ENCODE measurements at regions not wholly inside any gene's neighbourhood (a gene's known extent, or its start where the extent isn't known, plus 50 kb on each side); places are given as distances from the start of the nearest gene placed in this dataset.

GRCh38 chr16:51683882-51684281, 532.8 kb upstream of the SALL1 start:
- H3K27ac Mint-ChIP-seq (ENCODE audit: low read depth), result no peak overlapping the region
- no peaks in the 10 kb centered on the region for H3K27me3 Mint-ChIP-seq
- no peak overlapping the region for H3K4me3 Mint-ChIP-seq
- H3K4me1 Mint-ChIP-seq, result no peaks in the 10 kb centered on the region
- no peaks in the 10 kb centered on the region for H3K36me3 Mint-ChIP-seq (ENCODE audit: insufficient read depth)
- no peak for ATAC-seq (replicated peaks; ENCODE audit: extremely low read depth, poor library complexity, severe bottlenecking)
- H3K9me3 Mint-ChIP-seq, result peaks cover 7% of the 10 kb centered on the region
- DNase-seq (ENCODE audit: low spot score in 2 of 2), result no peak

GRCh38 chr16:51682905-51683304, 531.8 kb upstream of the SALL1 start:
- Mint-ChIP-seq H3K27me3 (no peaks in the 10 kb centered on the region), H3K4me3 (no peak overlapping the region), H3K9me3 (peaks cover 7% of the 10 kb centered on the region), H3K27ac (ENCODE audit: low read depth) (no peak overlapping the region), H3K4me1 (no peaks in the 10 kb centered on the region), H3K36me3 (ENCODE audit: insufficient read depth) (no peaks in the 10 kb centered on the region)
- ATAC-seq (replicated peaks; ENCODE audit: extremely low read depth, poor library complexity, severe bottlenecking) (no peak), DNase-seq (ENCODE audit: low spot score in 2 of 2) (no peak)

GRCh38 chr16:51674615-51675014, 523.5 kb upstream of the SALL1 start:
- Mint-ChIP-seq H3K4me1 (no peaks in the 10 kb centered on the region), H3K27me3 (no peaks in the 10 kb centered on the region)

GRCh38 chr16:51670527-51670926, 519.5 kb upstream of the SALL1 start:
- Mint-ChIP-seq H3K36me3 (ENCODE audit: insufficient read depth) (peaks cover 2% of the 10 kb centered on the region), H3K4me1 (no peaks in the 10 kb centered on the region), H3K9me3 (no peaks in the 10 kb centered on the region), H3K27ac (ENCODE audit: low read depth) (no peak overlapping the region), H3K27me3 (no peaks in the 10 kb centered on the region), H3K4me3 (no peak overlapping the region)
- DNase-seq (ENCODE audit: low spot score in 2 of 2) (no peak), ATAC-seq (replicated peaks; ENCODE audit: extremely low read depth, poor library complexity, severe bottlenecking) (no peak)

More at GRCh38 chr16:51674615-51675014, 523.5 kb upstream of the SALL1 start:
- no peak overlapping the region for H3K27ac Mint-ChIP-seq (ENCODE audit: low read depth)
- H3K4me3 Mint-ChIP-seq, result no peak overlapping the region
- ATAC-seq (replicated peaks; ENCODE audit: extremely low read depth, poor library complexity, severe bottlenecking), result no peak
- H3K36me3 Mint-ChIP-seq (ENCODE audit: insufficient read depth), result peaks cover 2% of the 10 kb centered on the region
- peaks cover 13% of the 10 kb centered on the region for H3K9me3 Mint-ChIP-seq
- no peak for DNase-seq (ENCODE audit: low spot score in 2 of 2)

- no peaks in the 10 kb centered on the region for H3K27me3 Mint-ChIP-seq
- H3K9me3 Mint-ChIP-seq, result no peaks in the 10 kb centered on the region
- no peaks in the 10 kb centered on the region for H3K36me3 Mint-ChIP-seq (ENCODE audit: insufficient read depth)
- H3K27ac Mint-ChIP-seq (ENCODE audit: low read depth), result no peak overlapping the region
- no peak for ATAC-seq (replicated peaks; ENCODE audit: extremely low read depth, poor library complexity, severe bottlenecking)
- no peak overlapping the region for H3K4me3 Mint-ChIP-seq
- no peak for DNase-seq (ENCODE audit: low spot score in 2 of 2)
- no peaks in the 10 kb centered on the region for H3K4me1 Mint-ChIP-seq
Measured at GRCh38 chr16:51666821-51667220, 515.8 kb upstream of the SALL1 start.

GRCh38 chr16:51666074-51666473, 515.0 kb upstream of the SALL1 start:
- no peak for ATAC-seq (replicated peaks; ENCODE audit: extremely low read depth, poor library complexity, severe bottlenecking)
- H3K36me3 Mint-ChIP-seq (ENCODE audit: insufficient read depth), result no peaks in the 10 kb centered on the region
- no peaks in the 10 kb centered on the region for H3K4me1 Mint-ChIP-seq
- H3K9me3 Mint-ChIP-seq, result no peaks in the 10 kb centered on the region
- H3K27me3 Mint-ChIP-seq, result no peaks in the 10 kb centered on the region
- H3K4me3 Mint-ChIP-seq, result no peak overlapping the region
- no peak overlapping the region for H3K27ac Mint-ChIP-seq (ENCODE audit: low read depth)
- no peak for DNase-seq (ENCODE audit: low spot score in 2 of 2)

- Mint-ChIP-seq H3K9me3 (no peaks in the 10 kb centered on the region), H3K27me3 (no peaks in the 10 kb centered on the region), H3K4me1 (no peaks in the 10 kb centered on the region), H3K4me3 (no peak overlapping the region), H3K27ac (ENCODE audit: low read depth) (no peak overlapping the region), H3K36me3 (ENCODE audit: insufficient read depth) (no peaks in the 10 kb centered on the region)
- DNase-seq (ENCODE audit: low spot score in 2 of 2) (no peak), ATAC-seq (replicated peaks; ENCODE audit: extremely low read depth, poor library complexity, severe bottlenecking) (no peak)
Measured at GRCh38 chr16:51665436-51665998, 514.4 kb upstream of the SALL1 start.

GRCh38 chr16:51658531-51658930, 507.5 kb upstream of the SALL1 start:
- DNase-seq (ENCODE audit: low spot score in 2 of 2) (no peak), ATAC-seq (replicated peaks; ENCODE audit: extremely low read depth, poor library complexity, severe bottlenecking) (no peak)
- Mint-ChIP-seq H3K36me3 (ENCODE audit: insufficient read depth) (no peaks in the 10 kb centered on the region), H3K27me3 (no peaks in the 10 kb centered on the region), H3K4me3 (no peak overlapping the region), H3K27ac (ENCODE audit: low read depth) (no peak overlapping the region), H3K4me1 (no peaks in the 10 kb centered on the region), H3K9me3 (peaks cover 10% of the 10 kb centered on the region)

GRCh38 chr16:51657848-51658247, 506.8 kb upstream of the SALL1 start:
- Mint-ChIP-seq H3K4me3 (no peak overlapping the region), H3K4me1 (no peaks in the 10 kb centered on the region), H3K36me3 (ENCODE audit: insufficient read depth) (no peaks in the 10 kb centered on the region)

GRCh38 chr16:51655249-51655648, 504.2 kb upstream of the SALL1 start:
- ATAC-seq (replicated peaks; ENCODE audit: extremely low read depth, poor library complexity, severe bottlenecking) (no peak), DNase-seq (ENCODE audit: low spot score in 2 of 2) (no peak)
- Mint-ChIP-seq H3K9me3 (peaks cover 11% of the 10 kb centered on the region), H3K4me1 (no peaks in the 10 kb centered on the region), H3K4me3 (no peak overlapping the region), H3K27ac (ENCODE audit: low read depth) (no peak overlapping the region), H3K27me3 (no peaks in the 10 kb centered on the region), H3K36me3 (ENCODE audit: insufficient read depth) (no peaks in the 10 kb centered on the region)

More at GRCh38 chr16:51657848-51658247, 506.8 kb upstream of the SALL1 start:
- Mint-ChIP-seq H3K27ac (ENCODE audit: low read depth) (no peak overlapping the region), H3K27me3 (no peaks in the 10 kb centered on the region), H3K9me3 (peaks cover 11% of the 10 kb centered on the region)
- DNase-seq (ENCODE audit: low spot score in 2 of 2), result no peak
- no peak for ATAC-seq (replicated peaks; ENCODE audit: extremely low read depth, poor library complexity, severe bottlenecking)

GRCh38 chr16:51651061-51651466, 500.0 kb upstream of the SALL1 start:
- no peaks in the 10 kb centered on the region for H3K36me3 Mint-ChIP-seq (ENCODE audit: insufficient read depth)
- peaks cover 11% of the 10 kb centered on the region for H3K9me3 Mint-ChIP-seq
- no peak overlapping the region for H3K27ac Mint-ChIP-seq (ENCODE audit: low read depth)
- DNase-seq (ENCODE audit: low spot score in 2 of 2) (no peak), ATAC-seq (replicated peaks; ENCODE audit: extremely low read depth, poor library complexity, severe bottlenecking) (no peak)
- no peaks in the 10 kb centered on the region for H3K27me3 Mint-ChIP-seq
- no peak overlapping the region for H3K4me3 Mint-ChIP-seq
- H3K4me1 Mint-ChIP-seq, result no peaks in the 10 kb centered on the region

GRCh38 chr16:51649631-51650030, 498.6 kb upstream of the SALL1 start:
- H3K4me1 Mint-ChIP-seq, result no peaks in the 10 kb centered on the region
- no peak overlapping the region for H3K27ac Mint-ChIP-seq (ENCODE audit: low read depth)
- peaks cover 5% of the 10 kb centered on the region for H3K9me3 Mint-ChIP-seq
- H3K27me3 Mint-ChIP-seq, result no peaks in the 10 kb centered on the region
- no peaks in the 10 kb centered on the region for H3K36me3 Mint-ChIP-seq (ENCODE audit: insufficient read depth)
- ATAC-seq (replicated peaks; ENCODE audit: extremely low read depth, poor library complexity, severe bottlenecking) (no peak), DNase-seq (ENCODE audit: low spot score in 2 of 2) (no peak)
- H3K4me3 Mint-ChIP-seq, result no peak overlapping the region

- H3K27ac Mint-ChIP-seq (ENCODE audit: low read depth), result no peak overlapping the region
- H3K4me3 Mint-ChIP-seq, result no peak overlapping the region
- no peaks in the 10 kb centered on the region for H3K27me3 Mint-ChIP-seq
- H3K36me3 Mint-ChIP-seq (ENCODE audit: insufficient read depth), result no peaks in the 10 kb centered on the region
- H3K9me3 Mint-ChIP-seq, result peaks cover 1% of the 10 kb centered on the region
- no peak for ATAC-seq (replicated peaks; ENCODE audit: extremely low read depth, poor library complexity, severe bottlenecking)
- H3K4me1 Mint-ChIP-seq, result no peaks in the 10 kb centered on the region
- no peak for DNase-seq (ENCODE audit: low spot score in 2 of 2)
Measured at GRCh38 chr16:51648526-51648925, 497.5 kb upstream of the SALL1 start.

Measured in central memory CD8-positive, alpha-beta T cell (primary cell).